ENCODE measurements at regions not wholly inside any gene's neighbourhood (a gene's known extent, or its start where the extent isn't known, plus 50 kb on each side); places are given as distances from the start of the nearest gene placed in this dataset.
A peak's percentile ranks its signal among the peaks of the same experiment; 100 is the strongest.
"Not testable (repeated sequence)": the region's sequence is repeated elsewhere in the genome, so short reads cannot be mapped to it uniquely, and the experiment has no call there.

- H3K4me3 ChIP-seq, H3K36me3 ChIP-seq, H3K27me3 ChIP-seq, H3K27ac ChIP-seq, H3K9me3 ChIP-seq, H3K4me1 ChIP-seq: not testable (repeated sequence)
- DNase-seq (ENCODE audit: low spot score in 2 of 2): peak in 1 of 2 donors; percentile 42
- 93% methylated on average over 3 of the region's 4 CpGs for WGBS
Observed at GRCh38 chr9:40592406-40592805, 536.1 kb downstream of the FOXD4L6 start.

GRCh38 chr9:40591915-40592314 is 536.6 kb downstream of the FOXD4L6 start:
- not testable (repeated sequence) for H3K27ac ChIP-seq, H3K4me1 ChIP-seq, H3K27me3 ChIP-seq, H3K9me3 ChIP-seq, H3K36me3 ChIP-seq, H3K4me3 ChIP-seq
- peak; percentile 49 to 81 for DNase-seq (ENCODE audit: low spot score in 2 of 2)
- 86% methylated on average over 1 of the region's 2 CpGs for WGBS

GRCh38 chr9:40587475-40588195 is 540.8 kb downstream of the FOXD4L6 start:
- not testable (repeated sequence) for H3K36me3 ChIP-seq, H3K27ac ChIP-seq, H3K27me3 ChIP-seq, H3K9me3 ChIP-seq, H3K4me1 ChIP-seq, H3K4me3 ChIP-seq
- WGBS: 100% methylated on average over 2 of the region's 15 CpGs
- peak in 1 of 2 donors; percentile 43 for DNase-seq (ENCODE audit: low spot score in 2 of 2)

GRCh38 chr9:40584039-40584438 is 544.4 kb downstream of the FOXD4L6 start:
- WGBS: 45% methylated on average over 34 of the region's 67 CpGs
- not testable (repeated sequence) for H3K27me3 ChIP-seq; H3K4me3 ChIP-seq; H3K27ac ChIP-seq; DNase-seq (ENCODE audit: low spot score in 2 of 2); H3K36me3 ChIP-seq; H3K4me1 ChIP-seq; H3K9me3 ChIP-seq

- H3K4me1 ChIP-seq; H3K36me3 ChIP-seq; H3K4me3 ChIP-seq; H3K9me3 ChIP-seq; H3K27me3 ChIP-seq; H3K27ac ChIP-seq; DNase-seq (ENCODE audit: low spot score in 2 of 2): not testable (repeated sequence)
- 53% methylated on average over 5 of the region's 7 CpGs for WGBS
Observed at GRCh38 chr9:40583230-40583629, 545.3 kb downstream of the FOXD4L6 start.

- DNase-seq (ENCODE audit: low spot score in 2 of 2); H3K27me3 ChIP-seq; H3K27ac ChIP-seq; H3K4me1 ChIP-seq; H3K9me3 ChIP-seq; H3K36me3 ChIP-seq; H3K4me3 ChIP-seq: not testable (repeated sequence)
- WGBS: 91% methylated on average over 12 of the region's 12 CpGs
Observed at GRCh38 chr9:40578908-40579307, 549.6 kb downstream of the FOXD4L6 start.

Measured in suprapubic skin (tissue), 4 donors.